Esophagus squamous epithelium (tissue), 5 donors: ENCODE measurements at regions not wholly inside any gene's neighbourhood (a gene's known extent, or its start where the extent isn't known, plus 50 kb on each side); places are given as distances from the start of the nearest gene placed in this dataset.

ENCODE experiments used
- DNase-seq: peaks from one replicate; lab custom pipeline; 2025; lab: John Stamatoyannopoulos, UW
- H3K27ac ChIP-seq, 4 donors: fragments of 200-600 bp; sonication (generic); one replicate each; pipeline ENCODE4 v1.5.1; 2016 to 2019; ENCODE audit warnings: mild to moderate bottlenecking in 1 of 4
- H3K27me3 ChIP-seq, 4 donors: fragments of 200-600 bp; sonication (generic); 1 replicate in 3 of 4; 2 replicates in 1 of 4; pipeline versions ENCODE4 v1.5.1 to v1.6.0; 2017 to 2021; ENCODE audit warnings: antibody characterized with exemption in 1 of 4
- H3K36me3 ChIP-seq, 3 donors: fragments of 200-600 bp; sonication (generic); one replicate each; pipeline ENCODE4 v1.5.1; 2016 to 2019
- H3K4me1 ChIP-seq, 3 donors: fragments of 200-600 bp; sonication (generic); one replicate each; pipeline ENCODE4 v1.5.1; 2017 to 2019
- H3K4me3 ChIP-seq, 4 donors: fragments of 200-600 bp; sonication (generic); 1 replicate in 3 of 4; 2 replicates in 1 of 4; pipeline ENCODE4 v1.5.1; 2016 to 2019; ENCODE audit warnings: mild to moderate bottlenecking in 2 of 4, moderate library complexity in 1 of 4
- H3K9me3 ChIP-seq, 3 donors: fragments of 200-600 bp; sonication (generic); one replicate each; pipeline ENCODE4 v1.5.1; 2016 to 2019
- CTCF ChIP-seq, 6 experiments: fragments of 450-650 bp in 4 of 6; fragments of 200-600 bp in 2 of 6; sonication (generic) in 2 of 6; IDR thresholded peaks; one replicate each; pipeline ENCODE4 v1.5.1; 2016 to 2019; ENCODE audit warnings: antibody characterized with exemption in 6 of 6, mild to moderate bottlenecking in 4 of 6, moderate library complexity in 4 of 6
- POLR2A ChIP-seq, 4 donors: fragments of 450-650 bp; IDR thresholded peaks; one replicate each; pipeline ENCODE4 v1.6.1; 2017; ENCODE audit warnings: antibody characterized with exemption in 4 of 4, mild to moderate bottlenecking in 4 of 4, moderate library complexity in 3 of 4
- WGBS, 2 donors: methylation state at CpG; one replicate each; pipeline ENCODE4 v1.1.5; 2018; 5-methylcytosine and 5-hydroxymethylcytosine counted together
- intact Hi-C: fragments of 100-400 bp; cut with DNase I; formaldehyde crosslinking; loops from one replicate; pipeline ENCODE4 v1.15.0; 2022
- donor health status: DM: yes; HTN: yes; CAD: no.

- Histone ChIP-seq H3K4me3 (no peak overlapping the region), H3K9me3 (no peaks in the 10 kb centered on the region), H3K36me3 (no peaks in the 10 kb centered on the region), H3K27me3 (no peaks in the 10 kb centered on the region), H3K27ac (peak overlapping the region; percentile 81 to 87 (median 86)), H3K4me1 (peaks cover 0 to 40% (median 20%) of the 10 kb centered on the region in 3 donors)
- intact Hi-C loops, result no loop called here
- no peak for DNase-seq
- WGBS, 2 donors, result 9 to 15% methylated on average over 3 to 6 of the region's 6 CpGs
- TF ChIP-seq CTCF (IDR thresholded peaks at IDR 0.05) (no peak), POLR2A (IDR thresholded peaks at IDR 0.05) (no peak)
Measured at GRCh38 chr20:39986173-39986904, 702.7 kb downstream of the MAFB start.

DNA sequence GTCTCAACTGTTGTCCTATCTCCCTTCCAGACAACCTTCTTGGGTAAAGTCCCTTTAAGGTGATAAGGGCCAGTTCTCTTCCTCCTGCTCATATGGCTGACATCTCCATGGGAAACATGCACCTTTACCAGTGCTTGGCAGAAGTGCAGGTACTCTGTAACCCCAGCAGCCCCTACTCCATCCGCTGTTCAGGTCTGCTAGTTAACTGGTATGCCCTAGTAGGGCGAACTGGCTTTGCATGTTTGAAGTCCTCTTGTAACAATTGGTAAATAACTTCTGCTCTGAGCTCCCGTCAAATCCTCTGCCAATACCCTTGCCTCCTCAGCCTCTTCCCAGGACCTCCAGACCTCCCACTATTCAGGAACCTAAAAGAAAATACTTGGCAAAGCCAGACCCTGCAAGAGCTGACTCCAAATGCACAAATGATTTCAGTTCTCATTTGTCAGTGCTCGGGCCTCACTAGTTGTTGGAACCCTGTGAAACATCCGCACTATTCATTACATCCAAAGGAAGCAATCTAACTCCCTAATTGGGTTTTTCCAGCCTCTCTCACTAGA lies 703.7 kb downstream of the MAFB start:
- Histone ChIP-seq H3K27ac (peak overlapping the region; percentile 81 to 87 (median 86)), H3K27me3 (no peaks in the 10 kb centered on the region), H3K36me3 (no peaks in the 10 kb centered on the region), H3K9me3 (no peaks in the 10 kb centered on the region), H3K4me1 (peaks cover 0 to 40% (median 20%) of the 10 kb centered on the region in 3 donors), H3K4me3 (no peak overlapping the region)
- WGBS, 2 donors, result 79 to 85% methylated on average over 5 of the region's 5 CpGs
- TF ChIP-seq POLR2A (IDR thresholded peaks at IDR 0.05) (no peak), CTCF (IDR thresholded peaks at IDR 0.05) (no peak)
- DNase-seq, result no peak
- intact Hi-C loops, result no loop called here

GRCh38 chr20:39983655-39984054 lies 705.4 kb downstream of the MAFB start:
- 69 to 100% methylated on average over 1 of the region's 1 CpG for WGBS, 2 donors

DNA sequence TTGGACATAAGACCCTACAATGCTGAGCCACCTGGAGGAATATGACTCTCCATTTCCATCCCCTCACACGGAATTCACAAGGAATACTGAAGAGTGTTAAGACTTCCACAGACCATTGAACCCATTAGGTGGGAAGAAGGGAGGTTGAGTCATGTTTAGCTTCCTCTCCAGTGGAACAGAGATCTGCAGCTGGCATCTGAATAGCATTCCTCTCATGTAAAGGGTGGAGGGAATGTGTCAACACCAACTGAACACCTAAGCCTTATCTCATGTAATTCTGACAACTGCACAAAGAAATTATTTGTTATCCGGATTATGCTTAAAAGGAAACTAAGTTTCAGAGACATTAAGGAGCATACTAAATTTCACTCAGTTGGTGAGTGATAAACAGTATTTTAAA lies 705.9 kb downstream of the MAFB start:
- intact Hi-C loops, result no loop called here
- no peak overlapping the region for H3K4me3 ChIP-seq
- H3K27ac ChIP-seq, result no peak overlapping the region
- no peaks in the 10 kb centered on the region for H3K27me3 ChIP-seq
- WGBS, 2 donors, result 26 to 36% methylated on average over 2 of the region's 2 CpGs
- DNase-seq, result no peak
- peaks cover 0 to 40% (median 20%) of the 10 kb centered on the region in 3 donors for H3K4me1 ChIP-seq
- H3K9me3 ChIP-seq, result no peaks in the 10 kb centered on the region
- no peak for TF ChIP-seq CTCF (IDR thresholded peaks at IDR 0.05)
- no peak for TF ChIP-seq POLR2A (IDR thresholded peaks at IDR 0.05)
- no peaks in the 10 kb centered on the region for H3K36me3 ChIP-seq

More at GRCh38 chr20:39983655-39984054, 705.4 kb downstream of the MAFB start:
- H3K36me3 ChIP-seq, result no peaks in the 10 kb centered on the region
- H3K4me1 ChIP-seq, result peaks cover 0 to 40% (median 20%) of the 10 kb centered on the region in 3 donors
- no peak overlapping the region for H3K4me3 ChIP-seq
- DNase-seq, result no peak
- H3K27me3 ChIP-seq, result no peaks in the 10 kb centered on the region
- H3K9me3 ChIP-seq, result no peaks in the 10 kb centered on the region
- H3K27ac ChIP-seq, result no peak overlapping the region
- TF ChIP-seq CTCF (IDR thresholded peaks at IDR 0.05), result no peak
- no peak for TF ChIP-seq POLR2A (IDR thresholded peaks at IDR 0.05)
- intact Hi-C loops, result no loop called here

DNA sequence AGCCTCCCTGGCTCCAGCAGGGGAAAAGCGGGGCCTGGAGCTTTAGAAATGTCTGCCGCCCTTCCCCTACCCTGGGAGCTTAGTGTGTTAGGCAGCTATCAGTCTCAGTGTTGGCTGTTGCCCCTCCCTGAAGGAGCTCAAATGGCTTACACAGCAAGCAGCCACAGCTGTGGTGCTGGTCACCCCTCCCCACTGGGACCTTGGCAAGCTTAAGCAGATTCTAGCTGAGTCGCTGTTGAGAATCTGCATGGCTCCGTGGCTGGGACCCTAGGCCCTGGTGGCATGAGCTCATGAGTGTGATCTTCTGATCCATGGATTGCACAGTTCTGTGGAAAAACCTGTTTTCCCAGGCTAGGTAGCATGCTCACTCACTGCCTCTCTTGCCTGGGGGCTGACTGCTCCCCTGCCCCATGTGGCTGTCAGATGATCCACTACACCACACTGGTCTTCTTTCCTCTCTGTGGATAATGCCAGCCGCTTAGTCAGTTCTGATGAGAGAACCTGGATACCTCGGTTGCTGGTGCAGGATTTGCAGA lies 714.0 kb downstream of the MAFB start:
- H3K27me3 ChIP-seq, result no peaks in the 10 kb centered on the region
- H3K9me3 ChIP-seq, result no peaks in the 10 kb centered on the region
- H3K27ac ChIP-seq, result no peak overlapping the region
- H3K4me3 ChIP-seq, result no peak overlapping the region
- WGBS, 2 donors, result 66 to 100% methylated on average over 1 to 5 of the region's 6 CpGs
- intact Hi-C loops, result no loop called here
- DNase-seq, result no peak
- no peak for TF ChIP-seq POLR2A (IDR thresholded peaks at IDR 0.05)
- TF ChIP-seq CTCF (IDR thresholded peaks at IDR 0.05), result no peak
- H3K36me3 ChIP-seq, result no peaks in the 10 kb centered on the region
- peaks cover 0 to 8% (median 0%) of the 10 kb centered on the region in 3 donors for H3K4me1 ChIP-seq
